HG02884 (cell line): ENCODE measurements at regions not wholly inside any gene's neighbourhood (a gene's known extent, or its start where the extent isn't known, plus 50 kb on each side); places are given as distances from the start of the nearest gene placed in this dataset.
"Not testable (repeated sequence)": the region's sequence is repeated elsewhere in the genome, so short reads cannot be mapped to it uniquely, and the experiment has no call there.

Source experiments
- ATAC-seq: cut with Tn5 transposase; IDR thresholded peaks from one replicate; pipeline ENCODE4 v1.9.1; 2021; ENCODE audit warnings: mild to moderate bottlenecking, moderate library complexity; ENCODE audit not compliant: unreplicated experiment

GRCh38 chr16:22705799-22706198 is 108.2 kb upstream of the HS3ST2 start:
- ATAC-seq, result no peak

- ATAC-seq, result no peak
These were observed 103.6 kb upstream of the HS3ST2 start for GRCh38 chr16:22710326-22710725.

- ATAC-seq, result no peak
These were observed 102.1 kb upstream of the HS3ST2 start for GRCh38 chr16:22711847-22712246.

- ATAC-seq, result no peak
These were observed 101.5 kb upstream of the HS3ST2 start for GRCh38 chr16:22712471-22712870.

DNA sequence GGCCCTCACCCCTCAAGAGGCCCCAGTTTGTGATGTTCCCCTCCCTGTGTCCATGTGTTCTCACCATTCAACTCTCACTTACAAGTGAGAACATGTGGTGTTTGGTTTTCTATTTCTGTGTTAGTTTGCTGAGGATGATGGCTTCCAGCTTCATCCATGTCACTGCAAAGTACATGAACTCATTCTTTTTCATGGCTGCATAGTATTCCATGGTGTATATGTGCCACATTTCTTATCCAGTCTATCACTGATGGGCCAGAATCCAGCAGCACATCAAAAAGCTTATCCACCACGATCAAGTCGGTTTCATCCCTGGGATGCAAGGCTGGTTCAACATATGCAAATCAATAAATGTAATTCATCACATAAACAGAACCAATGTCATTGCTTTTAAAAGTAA is 95.4 kb upstream of the HS3ST2 start:
- not testable (repeated sequence) for ATAC-seq

DNA sequence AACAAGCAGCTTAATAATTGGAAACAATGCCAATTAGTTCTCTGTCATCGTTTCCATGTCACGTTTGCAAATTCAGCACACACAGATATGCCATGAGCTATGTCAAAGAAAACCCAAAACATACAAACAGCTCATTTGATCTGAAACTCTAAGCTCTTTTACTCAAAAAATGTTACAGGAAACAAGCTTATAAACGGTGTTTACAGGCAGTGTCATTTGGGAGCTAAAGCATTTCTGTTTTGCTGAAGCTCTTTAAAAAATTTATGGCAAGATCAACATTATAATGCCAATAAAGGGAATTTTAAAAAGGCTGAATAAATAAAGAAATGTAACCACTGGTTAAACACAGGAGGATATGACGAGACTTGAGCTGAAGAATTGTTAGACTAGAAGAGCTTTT is 94.0 kb upstream of the HS3ST2 start:
- ATAC-seq, result no peak

GRCh38 chr16:22721511-22722100 is 92.4 kb upstream of the HS3ST2 start:
- ATAC-seq, result no peak

GRCh38 chr16:22722551-22723541 is 91.1 kb upstream of the HS3ST2 start:
- not testable (repeated sequence) for ATAC-seq

GRCh38 chr16:22726868-22727267 is 87.1 kb upstream of the HS3ST2 start:
- no peak for ATAC-seq

GRCh38 chr16:22727285-22728166 is 86.4 kb upstream of the HS3ST2 start:
- no peak for ATAC-seq

GRCh38 chr16:22728167-22728836 is 85.7 kb upstream of the HS3ST2 start:
- no peak for ATAC-seq

GRCh38 chr16:22732400-22732799 is 81.6 kb upstream of the HS3ST2 start:
- no peak for ATAC-seq

- ATAC-seq, result no peak
These were observed 81.0 kb upstream of the HS3ST2 start for GRCh38 chr16:22732959-22733358.

GRCh38 chr16:22734368-22734767 is 79.6 kb upstream of the HS3ST2 start:
- ATAC-seq, result no peak

DNA sequence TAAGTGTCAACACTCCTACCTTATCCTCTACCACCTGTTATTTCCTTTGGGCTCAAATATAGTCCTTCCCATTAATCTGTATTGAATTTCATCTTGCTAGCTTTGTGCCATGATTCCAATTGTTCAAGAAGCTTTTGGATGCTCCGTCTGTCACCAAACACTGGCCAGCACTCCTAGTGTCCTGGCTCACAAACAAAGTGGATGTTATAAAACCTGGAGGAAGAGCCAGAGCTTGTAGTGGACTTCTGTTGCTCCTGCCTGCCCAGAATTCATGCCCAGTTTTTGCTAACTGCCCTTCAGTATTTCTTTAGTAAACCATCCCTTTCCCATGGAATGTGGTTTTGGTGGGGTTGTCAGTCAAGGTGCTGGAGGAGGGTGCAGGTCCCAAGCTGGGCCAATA is 77.2 kb upstream of the HS3ST2 start:
- no peak for ATAC-seq

- no peak for ATAC-seq
These were observed 74.9 kb upstream of the HS3ST2 start for GRCh38 chr16:22739077-22739476.

GRCh38 chr16:22743401-22743800 is 70.6 kb upstream of the HS3ST2 start:
- no peak for ATAC-seq

DNA sequence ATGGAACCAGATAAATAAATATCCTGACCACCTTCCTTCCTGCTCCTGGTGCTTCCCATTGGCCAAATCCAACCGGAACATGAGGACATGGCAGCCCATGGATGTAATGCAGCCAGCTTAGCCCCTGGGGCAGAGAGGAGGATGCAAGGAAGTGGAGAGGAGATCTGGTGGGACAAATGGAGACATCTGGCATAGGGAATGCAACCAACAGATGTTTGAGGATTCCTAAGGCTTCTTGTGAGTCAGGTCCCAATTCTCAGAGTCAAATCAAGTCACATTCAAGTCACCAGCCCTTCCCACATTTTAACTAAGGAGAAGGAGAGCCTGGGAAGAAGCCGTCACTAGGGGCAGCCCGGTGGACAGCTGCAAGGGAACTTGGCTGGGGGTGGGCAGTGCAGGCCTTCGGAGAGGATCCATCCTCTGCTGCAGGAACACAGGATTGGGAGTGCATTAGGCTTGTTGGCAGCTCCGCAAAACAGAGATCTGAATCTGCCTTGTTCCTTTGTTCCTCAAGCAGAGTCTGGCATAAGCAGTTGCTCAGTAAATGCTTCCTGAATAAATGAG is 62.8 kb upstream of the HS3ST2 start:
- ATAC-seq, result no peak

- ATAC-seq, result no peak
These were observed 62.3 kb upstream of the HS3ST2 start for GRCh38 chr16:22751685-22752084.

- no peak for ATAC-seq
These were observed 60.5 kb upstream of the HS3ST2 start for GRCh38 chr16:22753451-22753850.
